NCI-H446 (cell line): ENCODE measurements at regions not wholly inside any gene's neighbourhood (a gene's known extent, or its start where the extent isn't known, plus 50 kb on each side); places are given as distances from the start of the nearest gene placed in this dataset.

Source experiments
- DNase-seq, 2 experiments: peaks; one replicate each; lab custom pipeline; 2025; lab: John Stamatoyannopoulos, UW

GRCh38 chrX:38856670-38857265 lies 55.5 kb downstream of the MID1IP1 start:
- DNase-seq, result no peak

- DNase-seq, result no peak
Measured at GRCh38 chrX:38857736-38858523, 56.7 kb downstream of the MID1IP1 start.

GRCh38 chrX:38859602-38860001 lies 58.3 kb downstream of the MID1IP1 start:
- no peak for DNase-seq

GRCh38 chrX:38860106-38861013 lies 59.1 kb downstream of the MID1IP1 start:
- no peak for DNase-seq

DNA sequence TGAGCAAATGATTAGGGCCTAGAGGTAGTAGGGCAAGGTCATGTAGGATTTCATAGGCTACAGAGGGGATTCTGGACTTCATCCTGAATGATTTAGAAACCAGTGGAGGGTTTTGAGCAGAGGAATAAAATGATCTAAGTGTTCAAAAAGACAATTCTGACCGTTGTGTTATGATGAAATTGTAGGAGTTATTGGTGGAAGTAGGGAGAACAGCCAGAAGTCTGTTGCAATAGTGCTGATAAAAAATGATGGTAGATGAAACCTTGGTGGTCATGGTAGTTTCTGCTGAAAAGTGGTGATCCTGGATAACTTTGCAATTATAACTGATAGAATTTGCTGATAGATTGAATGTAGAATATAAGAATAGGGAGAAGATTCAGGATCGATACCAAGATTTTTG lies 60.2 kb downstream of the MID1IP1 start:
- no peak for DNase-seq

- no peak for DNase-seq
Measured at GRCh38 chrX:38862100-38862499, 60.8 kb downstream of the MID1IP1 start.

- DNase-seq, result no peak
Measured at GRCh38 chrX:38864165-38864564, 62.9 kb downstream of the MID1IP1 start.

- no peak for DNase-seq
Measured at GRCh38 chrX:38868321-38868720, 67.1 kb downstream of the MID1IP1 start.

DNA sequence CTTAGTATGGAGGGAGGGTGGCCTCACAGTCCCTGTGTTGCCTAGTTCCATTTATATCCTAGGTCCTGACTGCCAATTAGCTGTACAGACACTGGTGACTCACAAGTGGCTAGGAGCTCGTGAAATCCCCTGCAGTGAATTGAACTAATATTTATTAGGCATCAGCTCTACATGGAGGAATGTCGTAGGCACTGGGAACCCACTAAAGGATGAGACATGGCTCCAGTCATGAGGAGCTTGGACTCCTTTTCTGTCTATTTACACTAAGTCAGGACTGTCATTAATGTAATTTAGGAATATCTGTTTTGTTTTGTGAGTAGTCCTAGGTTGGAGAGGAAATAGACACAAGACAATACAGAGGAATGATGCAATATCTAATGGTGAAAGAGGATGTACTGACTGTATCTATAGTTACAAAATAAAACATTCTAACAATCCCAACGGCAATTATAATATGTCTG lies 67.7 kb downstream of the MID1IP1 start:
- no peak for DNase-seq

DNA sequence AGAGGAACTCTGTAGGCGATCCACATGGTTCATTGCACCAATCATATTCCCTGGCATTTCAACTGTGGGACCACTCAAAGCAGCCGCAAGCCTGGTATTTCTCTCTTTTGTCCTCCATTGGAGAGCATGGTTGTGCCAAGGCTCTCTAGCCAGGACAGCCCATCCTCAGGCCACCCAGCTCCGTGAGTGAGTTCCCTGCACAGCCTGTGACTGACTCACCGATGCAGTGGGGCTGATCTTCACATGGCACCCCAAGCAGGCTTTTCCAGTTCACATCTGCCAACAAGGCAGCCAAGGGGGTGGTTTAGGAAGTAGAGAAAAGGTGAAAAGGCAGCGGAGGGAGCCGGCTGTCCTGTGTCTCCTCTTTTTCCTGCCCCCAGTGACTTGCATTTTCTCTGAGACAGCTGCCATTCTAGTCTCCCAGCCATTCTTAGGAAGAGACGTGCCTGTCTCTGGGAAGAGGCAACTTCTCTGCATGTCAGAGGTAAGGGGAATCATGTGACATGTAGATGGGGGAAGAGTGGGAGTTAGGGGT lies 69.2 kb downstream of the MID1IP1 start:
- DNase-seq, result no peak

GRCh38 chrX:38871129-38872029 lies 70.1 kb downstream of the MID1IP1 start:
- no peak for DNase-seq

DNA sequence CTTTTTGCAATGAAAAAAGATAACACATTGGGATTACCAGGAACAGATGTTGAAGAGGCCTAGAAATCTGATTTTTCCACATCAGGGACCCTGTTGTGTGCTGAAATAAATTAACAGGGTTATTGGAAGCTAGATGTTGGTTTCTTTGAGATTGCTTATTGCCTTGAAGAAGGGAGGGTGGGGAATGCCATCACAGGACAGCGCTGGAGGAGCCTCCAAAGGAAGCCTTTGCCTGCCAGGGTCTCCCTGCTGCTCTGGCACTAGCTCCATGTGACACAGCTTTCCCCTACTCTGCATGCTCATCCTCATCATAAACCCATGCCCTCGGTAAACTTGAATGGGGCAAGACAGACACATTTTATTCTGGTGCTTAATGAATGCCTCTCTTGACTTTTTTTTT lies 76.1 kb downstream of the MID1IP1 start:
- no peak for DNase-seq

GRCh38 chrX:38878641-38879340 lies 77.5 kb downstream of the MID1IP1 start:
- no peak for DNase-seq

- DNase-seq, result no peak
Measured at GRCh38 chrX:38879631-38880220, 78.5 kb downstream of the MID1IP1 start.

GRCh38 chrX:38880296-38880854 lies 79.1 kb downstream of the MID1IP1 start:
- DNase-seq, result no peak

- DNase-seq, result no peak
Measured at GRCh38 chrX:38881066-38881465, 79.8 kb downstream of the MID1IP1 start.

DNA sequence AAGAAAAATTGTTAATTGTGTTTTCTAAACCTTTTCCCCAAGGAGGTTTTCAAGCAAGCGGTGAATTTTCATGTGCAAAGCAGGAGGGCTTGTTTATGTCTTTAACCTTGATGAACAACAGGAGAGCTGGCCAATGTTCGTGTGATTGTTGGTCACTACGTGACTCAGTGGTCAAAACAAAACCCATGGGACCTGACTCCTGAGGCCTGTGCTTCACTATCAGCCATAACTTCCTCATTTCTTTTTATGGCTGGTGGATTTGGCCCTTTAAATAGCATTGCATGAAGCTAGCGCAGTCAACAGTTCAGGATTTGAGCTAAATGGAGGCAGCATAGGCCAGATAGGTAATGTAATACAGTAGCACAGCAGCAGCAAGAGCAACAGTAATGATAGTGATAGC lies 80.5 kb downstream of the MID1IP1 start:
- DNase-seq, result no peak

DNA sequence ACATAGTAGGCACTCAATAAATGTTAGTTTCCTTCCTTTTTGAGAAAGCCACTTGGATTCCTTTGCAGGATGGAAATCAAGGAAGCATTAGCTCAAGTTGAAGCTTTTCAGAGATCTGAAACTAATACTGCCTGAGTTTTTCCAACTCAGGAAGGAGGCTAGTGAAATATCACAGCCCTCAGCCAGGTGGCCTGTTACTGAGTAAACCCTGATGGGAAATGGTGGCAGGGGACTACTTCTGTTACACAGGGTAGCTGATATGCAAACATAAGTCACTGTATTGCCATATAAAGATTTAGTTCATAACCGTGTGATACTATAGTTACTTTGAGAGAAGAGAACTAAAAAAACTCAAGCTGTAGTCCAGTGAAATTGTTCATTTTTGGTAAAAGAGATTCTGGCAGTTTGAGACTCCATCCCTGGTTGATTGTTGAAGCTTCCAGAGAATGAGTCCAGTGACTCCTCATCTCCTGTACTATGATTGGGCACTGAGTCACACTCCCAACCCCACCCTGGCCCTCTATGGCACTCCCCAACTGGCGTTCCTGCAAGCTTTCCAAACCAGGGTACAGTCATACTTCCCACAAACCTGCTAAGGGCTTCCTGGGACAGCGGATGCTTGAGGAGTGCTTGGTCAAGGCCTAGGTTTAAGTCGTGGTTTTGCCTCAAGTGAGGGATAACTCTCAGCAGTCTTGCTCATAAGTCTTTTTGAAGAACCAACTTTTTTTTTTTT lies 81.8 kb downstream of the MID1IP1 start:
- DNase-seq, result no peak

GRCh38 chrX:38886112-38886511 lies 84.9 kb downstream of the MID1IP1 start:
- DNase-seq, result no peak
